Left ventricle myocardium inferior (tissue), 1 donor: ENCODE measurements at regions not wholly inside any gene's neighbourhood (a gene's known extent, or its start where the extent isn't known, plus 50 kb on each side); places are given as distances from the start of the nearest gene placed in this dataset.

Experiments used
- DNase-seq: peaks from one replicate; pipeline ENCODE4 v3.0.0-alpha.2; 2020
- H3K27ac ChIP-seq: fragments of 200-600 bp; replicated peaks from 2 replicates; pipeline ENCODE4 v1.8.0; 2021
- H3K27me3 ChIP-seq: fragments of 200-600 bp; 2 replicates; pipeline ENCODE4 v1.8.0; 2021; ENCODE audit warnings: low read depth
- H3K36me3 ChIP-seq: fragments of 200-600 bp; 2 replicates; pipeline ENCODE4 v1.8.0; 2021
- H3K4me1 ChIP-seq: fragments of 200-600 bp; 2 replicates; pipeline ENCODE4 v1.8.0; 2021
- H3K4me3 ChIP-seq: fragments of 200-600 bp; 2 replicates; pipeline ENCODE4 v1.8.0; 2021; ENCODE audit warnings: mild to moderate bottlenecking, moderate library complexity
- H3K9me3 ChIP-seq: fragments of 200-600 bp; replicated peaks from 2 replicates; pipeline ENCODE4 v1.8.0; 2021
- CTCF ChIP-seq: fragments of 200-600 bp; IDR thresholded peaks from 2 replicates; pipeline ENCODE4 v1.8.0; 2021; ENCODE audit warnings: antibody characterized with exemption, mild to moderate bottlenecking, borderline replicate concordance
- intact Hi-C: fragments of 100-400 bp; cut with micrococcal nuclease; formaldehyde crosslinking; loops from one replicate; pipeline ENCODE4 v1.11.0; 2022
- donor health status: DM: no; HTN: yes; CAD: no; lungs with severe emphysema.

- H3K27ac ChIP-seq: no peak overlapping the region
- no peak for DNase-seq
- no peak for TF ChIP-seq CTCF
- H3K27me3 ChIP-seq: no peaks in the 10 kb centered on the region
- H3K4me1 ChIP-seq: peaks cover 4% of the 10 kb centered on the region
- no peaks in the 10 kb centered on the region for H3K9me3 ChIP-seq
- no peak overlapping the region for H3K4me3 ChIP-seq
- no peaks in the 10 kb centered on the region for H3K36me3 ChIP-seq
- intact Hi-C loops: no loop called here
Observed at GRCh38 chr2:234773764-234774409, 177.9 kb upstream of the SH3BP4 start.

GRCh38 chr2:234773129-234773528, 178.7 kb upstream of the SH3BP4 start:
- no peak overlapping the region for H3K27ac ChIP-seq
- no peaks in the 10 kb centered on the region for H3K36me3 ChIP-seq
- TF ChIP-seq CTCF: no peak
- no peaks in the 10 kb centered on the region for H3K27me3 ChIP-seq
- no peak for DNase-seq
- no peaks in the 10 kb centered on the region for H3K9me3 ChIP-seq
- peaks cover 4% of the 10 kb centered on the region for H3K4me1 ChIP-seq
- H3K4me3 ChIP-seq: no peak overlapping the region
- intact Hi-C loops: no loop called here

GRCh38 chr2:234772733-234773060, 179.1 kb upstream of the SH3BP4 start:
- intact Hi-C loops: no loop called here
- no peak for TF ChIP-seq CTCF
- Histone ChIP-seq H3K27me3 (no peaks in the 10 kb centered on the region), H3K4me1 (peaks cover 4% of the 10 kb centered on the region), H3K9me3 (no peaks in the 10 kb centered on the region), H3K4me3 (no peak overlapping the region), H3K36me3 (no peaks in the 10 kb centered on the region), H3K27ac (no peak overlapping the region)
- no peak for DNase-seq

- H3K9me3 ChIP-seq: no peaks in the 10 kb centered on the region
- intact Hi-C loops: no loop called here
- DNase-seq: no peak
- no peak overlapping the region for H3K27ac ChIP-seq
- TF ChIP-seq CTCF: no peak
- no peaks in the 10 kb centered on the region for H3K27me3 ChIP-seq
- no peaks in the 10 kb centered on the region for H3K36me3 ChIP-seq
- no peak overlapping the region for H3K4me3 ChIP-seq
- peaks cover 4% of the 10 kb centered on the region for H3K4me1 ChIP-seq
Observed at GRCh38 chr2:234771980-234772732, 179.7 kb upstream of the SH3BP4 start.

GRCh38 chr2:234771176-234771575, 180.6 kb upstream of the SH3BP4 start:
- Histone ChIP-seq H3K9me3 (no peaks in the 10 kb centered on the region), H3K27me3 (no peaks in the 10 kb centered on the region), H3K27ac (no peak overlapping the region), H3K4me1 (peaks cover 4% of the 10 kb centered on the region), H3K4me3 (no peak overlapping the region), H3K36me3 (no peaks in the 10 kb centered on the region)
- TF ChIP-seq CTCF: no peak
- intact Hi-C loops: no loop called here
- DNase-seq: no peak
